Stimulated activated CD4-positive, alpha-beta T cell treated with anti-CD3 and anti-CD28 coated beads, Interleukin-12 subunit alpha, Interleukin-12 subunit beta, amount 100 ng/mL, for 24 hours (primary cell): ENCODE measurements at regions not wholly inside any gene's neighbourhood (a gene's known extent, or its start where the extent isn't known, plus 50 kb on each side); places are given as distances from the start of the nearest gene placed in this dataset.

ENCODE experiments used
- DNase-seq, 2 experiments: peaks; one replicate each; pipeline ENCODE4 v3.0.0-alpha.2; 2020; ENCODE audit warnings: low read depth in 2 of 2

DNA sequence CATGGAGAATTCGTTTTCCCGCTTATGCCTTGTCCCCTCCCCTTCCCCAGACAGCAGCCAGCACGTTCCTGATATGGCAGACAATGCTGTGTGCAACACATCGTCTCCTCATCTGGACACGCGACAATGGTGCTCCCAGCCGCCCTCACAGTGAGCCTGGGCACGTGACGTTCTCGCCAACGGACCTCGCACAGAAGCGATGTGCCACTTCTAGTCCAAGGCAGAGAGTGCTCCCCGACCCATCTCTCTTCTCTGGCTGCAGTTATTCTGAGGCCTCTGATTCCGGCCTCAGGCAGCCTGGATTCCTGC lies 505.4 kb downstream of the EIPR1 start:
- DNase-seq = no peak

DNA sequence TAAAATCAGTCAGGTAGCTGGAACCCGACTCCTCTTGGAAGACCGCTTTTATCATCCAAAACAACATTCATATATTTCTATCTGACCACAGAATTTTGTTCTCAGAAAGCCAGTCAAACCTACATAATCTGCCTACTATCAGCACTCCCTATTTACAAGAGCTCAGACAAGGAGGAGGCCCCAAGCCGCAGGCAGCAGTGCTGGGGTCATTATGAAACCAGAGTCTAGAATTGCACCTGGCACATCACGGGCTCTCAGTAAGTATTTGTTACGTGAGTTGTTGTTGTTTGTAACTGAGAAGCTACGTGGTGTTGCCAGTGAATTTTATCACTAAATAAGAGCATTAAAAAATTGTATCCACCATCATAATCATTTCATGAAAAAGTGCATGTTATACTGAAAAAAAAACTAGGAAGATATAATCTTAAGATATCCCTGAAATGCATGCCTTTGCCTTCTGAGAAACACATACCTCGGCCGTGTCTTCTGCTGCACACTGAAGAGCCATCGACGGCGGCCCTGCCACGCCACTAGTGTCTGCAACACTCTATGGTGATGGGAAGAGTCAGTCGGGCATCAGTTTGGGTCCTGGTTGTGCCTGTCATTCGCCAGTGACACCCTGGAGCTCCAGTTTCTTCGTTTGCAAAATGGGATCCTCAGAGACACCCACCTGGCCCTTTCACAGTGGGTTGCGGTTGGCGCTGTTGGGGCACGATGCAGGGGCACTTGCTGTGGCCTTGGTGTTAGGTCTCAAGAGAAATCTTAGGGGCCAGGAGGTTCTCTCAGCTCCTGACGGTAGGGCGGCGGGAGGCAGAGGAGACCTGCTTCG lies 505.9 kb downstream of the EIPR1 start:
- no peak for DNase-seq

DNA sequence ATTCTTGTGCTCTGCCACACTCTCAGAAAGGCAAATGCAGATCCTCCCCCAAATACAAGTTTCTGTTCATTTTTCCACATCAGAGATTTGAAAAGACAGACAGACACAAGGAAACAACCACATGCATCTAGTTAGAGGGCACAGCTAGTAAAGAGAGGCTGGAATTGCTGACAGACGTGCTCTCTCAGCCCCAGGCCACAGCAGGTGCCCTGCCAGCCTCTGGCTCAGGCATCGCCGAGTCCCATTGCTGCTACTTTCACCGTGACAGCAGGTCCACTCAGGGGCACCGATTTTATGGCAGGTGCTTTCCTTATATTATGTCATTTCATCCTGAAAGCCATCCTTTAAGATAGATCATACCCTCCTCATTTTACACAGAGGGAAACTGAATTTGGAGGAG lies 507.5 kb downstream of the EIPR1 start:
- DNase-seq = no peak

- DNase-seq = no peak
Measured at GRCh38 chr2:2869553-2869952, 508.1 kb downstream of the EIPR1 start.

GRCh38 chr2:2868085-2868484 lies 509.5 kb downstream of the EIPR1 start:
- no peak for DNase-seq

GRCh38 chr2:2867397-2867979 lies 510.1 kb downstream of the EIPR1 start:
- DNase-seq = no peak

- DNase-seq = no peak
Measured at GRCh38 chr2:2866459-2866858, 511.2 kb downstream of the EIPR1 start.

DNA sequence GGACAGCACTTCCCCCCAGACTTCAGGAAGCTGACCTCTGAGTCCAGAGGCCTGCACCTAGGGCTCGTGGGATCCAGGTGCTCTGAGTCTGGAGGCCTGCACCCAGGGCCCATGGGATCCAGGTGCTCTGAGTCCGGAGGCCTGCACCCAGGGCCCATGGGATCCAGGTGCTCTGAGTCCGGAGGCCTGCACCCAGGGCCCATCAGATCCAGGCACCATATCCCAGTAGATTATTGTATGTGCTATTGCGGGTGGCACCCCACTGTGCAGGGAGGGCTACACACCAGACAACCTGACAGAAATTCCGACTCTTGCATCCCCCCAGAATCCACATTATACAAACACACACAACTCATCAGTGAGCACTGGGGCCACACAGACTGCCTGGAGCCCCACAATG lies 515.2 kb downstream of the EIPR1 start:
- no peak for DNase-seq

DNA sequence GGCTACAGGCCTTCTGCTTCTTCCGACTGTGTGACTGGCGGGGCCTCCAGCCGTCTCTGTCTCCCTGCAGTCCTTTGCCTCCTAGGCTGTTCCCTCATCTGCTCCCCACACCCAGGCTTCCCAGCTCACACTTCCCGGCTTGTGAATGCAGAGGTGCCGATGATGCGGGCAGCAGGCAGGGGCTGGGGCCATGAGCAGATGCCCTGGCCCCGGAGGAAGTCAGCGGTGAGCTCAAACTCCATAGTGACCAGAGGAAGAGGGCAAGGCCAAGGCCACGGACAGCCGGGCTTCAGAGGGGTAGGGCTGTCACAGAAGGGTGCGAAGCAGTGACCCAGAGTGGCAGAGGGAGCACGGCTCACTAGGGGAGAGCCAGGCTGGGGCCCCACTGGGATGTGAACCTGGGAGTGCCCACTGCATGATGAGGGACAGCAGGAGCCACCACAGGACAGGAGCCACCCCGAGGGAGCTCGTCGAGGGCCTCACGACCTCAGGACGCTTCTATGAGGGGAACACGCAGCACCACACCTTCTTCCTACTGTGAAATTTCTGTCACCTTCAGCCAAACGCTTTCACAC lies 515.9 kb downstream of the EIPR1 start:
- no peak for DNase-seq

- DNase-seq = no peak
Measured at GRCh38 chr2:2860589-2861300, 516.9 kb downstream of the EIPR1 start.

GRCh38 chr2:2859732-2860131 lies 517.9 kb downstream of the EIPR1 start:
- no peak for DNase-seq

DNA sequence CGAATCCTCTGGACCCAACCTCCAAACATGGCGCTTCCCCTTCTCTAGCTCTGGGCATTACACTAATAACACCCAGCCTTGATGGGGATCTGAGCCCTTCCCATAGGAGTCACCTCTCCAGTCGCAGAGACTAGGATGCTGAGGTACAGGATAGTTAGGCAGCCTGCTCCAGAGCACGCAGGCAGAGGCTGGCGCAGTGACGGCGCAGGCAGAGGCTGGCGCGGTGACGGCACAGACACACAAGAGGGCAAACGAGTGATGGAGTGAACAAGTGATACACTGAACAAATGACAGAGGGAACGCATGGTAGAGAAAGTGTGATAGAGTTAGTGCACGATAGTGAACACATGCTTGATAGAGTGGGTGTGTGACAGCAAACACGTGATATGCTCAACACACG lies 518.5 kb downstream of the EIPR1 start:
- no peak for DNase-seq

DNA sequence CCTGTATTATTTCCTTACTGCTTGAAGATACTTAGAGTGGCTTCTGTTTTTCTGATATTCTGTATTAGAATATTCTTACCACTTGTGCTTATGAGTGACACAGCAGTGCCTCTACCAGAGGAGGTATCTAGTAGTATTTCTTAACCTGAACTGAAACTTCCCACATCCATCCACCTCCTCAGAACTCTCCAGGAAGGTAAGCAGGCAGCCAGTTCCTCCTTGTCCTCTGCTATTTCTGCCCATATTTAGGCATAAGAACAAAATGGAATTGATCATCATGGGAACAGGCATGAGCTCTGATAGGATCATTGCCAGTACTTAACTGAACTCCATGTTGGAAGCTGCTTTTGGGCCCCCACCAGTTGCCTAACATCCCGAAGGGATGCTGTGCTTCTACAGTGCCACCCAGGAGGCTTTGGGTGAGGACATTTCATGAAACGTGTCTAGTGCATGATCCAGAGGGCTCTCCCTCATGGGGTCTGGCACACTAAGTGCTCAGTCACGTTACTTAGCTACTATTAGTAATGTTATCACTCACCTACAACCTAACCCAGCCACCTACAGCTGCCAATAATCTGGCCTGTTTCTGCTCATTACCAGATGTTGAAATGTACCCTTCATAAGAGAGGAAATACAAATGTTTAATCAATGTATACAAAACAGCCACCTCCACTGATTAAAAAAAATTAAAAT lies 520.7 kb downstream of the EIPR1 start:
- DNase-seq = no peak

- DNase-seq = no peak
Measured at GRCh38 chr2:2855297-2855696, 522.3 kb downstream of the EIPR1 start.

DNA sequence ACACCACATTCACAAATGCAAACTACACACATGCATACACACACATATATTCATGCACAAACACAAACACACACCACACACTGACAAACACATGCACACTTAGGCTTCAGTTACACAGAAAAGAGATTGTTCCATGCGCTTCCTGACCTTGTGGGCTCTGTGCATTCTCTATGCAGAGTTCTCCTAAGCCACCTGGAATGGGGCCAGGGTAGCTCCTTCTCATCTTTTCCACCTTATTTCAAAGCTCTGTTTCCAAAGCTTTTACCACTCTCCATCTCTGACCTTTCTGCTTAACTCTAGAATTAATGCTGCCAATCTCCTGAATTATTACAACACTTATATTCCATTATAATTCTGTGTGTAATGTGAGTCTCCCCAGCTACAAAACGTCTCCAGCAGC lies 522.3 kb upstream of the MYT1L start:
- no peak for DNase-seq

- DNase-seq = no peak
Measured at GRCh38 chr2:2851806-2852777, 521.0 kb upstream of the MYT1L start.

DNA sequence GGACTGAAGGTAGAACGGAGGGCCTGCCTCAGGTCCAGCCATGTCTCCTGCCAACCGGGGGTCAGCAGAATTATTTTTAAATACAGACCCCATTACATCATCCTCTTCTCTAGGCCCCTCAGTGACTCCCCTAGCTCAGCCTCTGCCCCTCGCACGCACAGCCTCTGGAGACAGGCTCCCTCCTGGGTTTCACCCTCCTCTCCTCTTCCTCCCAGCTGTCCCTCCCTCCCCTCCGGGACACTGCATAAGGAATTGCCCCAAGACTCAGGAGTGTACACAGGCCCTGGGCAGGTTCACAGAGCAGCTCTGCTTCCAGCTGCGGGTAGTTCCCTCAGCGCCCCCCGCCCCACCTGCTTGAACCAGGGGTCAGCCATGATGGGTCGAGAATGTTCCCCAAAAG lies 520.2 kb upstream of the MYT1L start:
- DNase-seq = no peak

GRCh38 chr2:2850859-2851258 lies 519.8 kb upstream of the MYT1L start:
- DNase-seq = no peak

DNA sequence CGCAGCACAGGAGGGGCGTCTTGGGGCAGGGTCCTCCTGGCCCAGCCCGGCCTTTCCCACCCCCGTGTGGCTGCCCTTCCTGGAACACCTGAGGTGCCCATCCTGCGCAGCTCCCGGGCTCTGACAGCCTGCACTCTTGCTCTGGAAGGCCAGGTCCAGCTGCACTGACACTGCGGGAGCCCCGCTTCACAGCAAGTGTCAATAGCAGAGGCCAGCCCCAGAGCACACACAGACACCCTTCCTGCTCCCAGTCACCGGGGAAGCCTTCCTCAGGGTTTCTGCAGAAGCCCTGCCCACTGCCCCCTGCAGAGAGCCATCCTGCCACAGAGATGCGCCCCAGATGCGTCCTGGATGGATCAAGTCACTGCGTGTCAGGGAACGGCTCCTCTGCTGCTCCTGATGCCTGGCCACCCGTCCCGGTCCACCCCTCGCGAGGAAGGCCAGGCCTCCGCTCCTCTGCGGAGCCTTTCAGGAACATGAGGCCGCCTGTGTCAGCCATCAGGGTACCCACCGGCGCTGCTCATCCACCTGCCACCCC lies 519.2 kb upstream of the MYT1L start:
- no peak for DNase-seq

- no peak for DNase-seq
Measured at GRCh38 chr2:2849464-2850217, 518.6 kb upstream of the MYT1L start.
